GM19238 (cell line): ENCODE measurements at regions not wholly inside any gene's neighbourhood (a gene's known extent, or its start where the extent isn't known, plus 50 kb on each side); places are given as distances from the start of the nearest gene placed in this dataset.

Experiments
- DNase-seq: peaks from one replicate; pipeline ENCODE4 v3.0.0; 2011; ENCODE audit warnings: low spot score; ENCODE audit not compliant: insufficient read length

GRCh38 chr9:108078811-108079210 lies 589.2 kb upstream of the KLF4 start:
- DNase-seq: no peak

GRCh38 chr9:108078375-108078774 lies 588.8 kb upstream of the KLF4 start:
- DNase-seq: no peak

GRCh38 chr9:108077556-108077955 lies 588.0 kb upstream of the KLF4 start:
- DNase-seq: no peak

- DNase-seq: no peak
Measured at GRCh38 chr9:108074900-108075299, 585.3 kb upstream of the KLF4 start.

- no peak for DNase-seq
Measured at GRCh38 chr9:108073823-108074222, 584.3 kb upstream of the KLF4 start.

- no peak for DNase-seq
Measured at GRCh38 chr9:108072740-108073139, 583.2 kb upstream of the KLF4 start.

- no peak for DNase-seq
Measured at GRCh38 chr9:108070861-108071260, 581.3 kb upstream of the KLF4 start.

- no peak for DNase-seq
Measured at GRCh38 chr9:108069991-108070390, 580.4 kb upstream of the KLF4 start.

- DNase-seq: no peak
Measured at GRCh38 chr9:108062680-108063079, 573.1 kb upstream of the KLF4 start.

- DNase-seq: no peak
Measured at GRCh38 chr9:108060175-108060574, 570.6 kb upstream of the KLF4 start.

- DNase-seq: no peak
Measured at GRCh38 chr9:108058135-108058814, 568.7 kb upstream of the KLF4 start.

GRCh38 chr9:108057421-108058134 lies 568.0 kb upstream of the KLF4 start:
- DNase-seq: no peak

GRCh38 chr9:108056805-108057386 lies 567.3 kb upstream of the KLF4 start:
- no peak for DNase-seq

- no peak for DNase-seq
Measured at GRCh38 chr9:108056084-108056804, 566.7 kb upstream of the KLF4 start.

GRCh38 chr9:108054131-108054630 lies 564.6 kb upstream of the KLF4 start:
- no peak for DNase-seq

- no peak for DNase-seq
Measured at GRCh38 chr9:108053555-108054061, 564.0 kb upstream of the KLF4 start.

- no peak for DNase-seq
Measured at GRCh38 chr9:108052431-108053080, 563.0 kb upstream of the KLF4 start.

- DNase-seq: no peak
Measured at GRCh38 chr9:108050894-108051293, 561.3 kb upstream of the KLF4 start.

- no peak for DNase-seq
Measured at GRCh38 chr9:108049671-108050494, 560.3 kb upstream of the KLF4 start.

GRCh38 chr9:108049026-108049607 lies 559.5 kb upstream of the KLF4 start:
- no peak for DNase-seq
